Endothelial cell (in vitro differentiated cells): ENCODE measurements at regions not wholly inside any gene's neighbourhood (a gene's known extent, or its start where the extent isn't known, plus 50 kb on each side); places are given as distances from the start of the nearest gene placed in this dataset.

Experiments
- DNase-seq: peaks from one replicate; pipeline ENCODE4 v3.0.0; 2021; ENCODE audit warnings: low spot score
- H3K27ac Mint-ChIP-seq: one replicate; pipeline ENCODE4 v1.8.0; 2021; ENCODE audit warnings: mixed read lengths, inconsistent platforms; ENCODE audit not compliant: unreplicated experiment
- H3K27me3 Mint-ChIP-seq: one replicate; pipeline ENCODE4 v1.8.0; 2021; ENCODE audit warnings: mild to moderate bottlenecking, moderate library complexity, mixed read lengths, inconsistent platforms; ENCODE audit not compliant: unreplicated experiment
- H3K36me3 Mint-ChIP-seq: one replicate; pipeline ENCODE4 v1.8.0; 2021; ENCODE audit warnings: mild to moderate bottlenecking, low read depth, mixed read lengths, inconsistent platforms; ENCODE audit not compliant: unreplicated experiment
- H3K4me1 Mint-ChIP-seq: one replicate; pipeline ENCODE4 v1.8.0; 2021; ENCODE audit warnings: mild to moderate bottlenecking, mixed read lengths, inconsistent platforms; ENCODE audit not compliant: unreplicated experiment
- H3K4me3 Mint-ChIP-seq: one replicate; pipeline ENCODE4 v1.8.0; 2021; ENCODE audit warnings: mild to moderate bottlenecking, mixed read lengths, inconsistent platforms; ENCODE audit not compliant: unreplicated experiment
- H3K9me3 Mint-ChIP-seq: one replicate; pipeline ENCODE4 v1.8.0; 2021; ENCODE audit warnings: mixed read lengths, inconsistent platforms; ENCODE audit not compliant: unreplicated experiment
- CTCF ChIP-seq: fragments of 200-600 bp; sonication (generic); IDR thresholded peaks from one replicate; pipeline ENCODE4 v1.5.0; 2021; ENCODE audit warnings: antibody characterized with exemption; ENCODE audit not compliant: unreplicated experiment

- DNase-seq = no peak
- no peak overlapping the region for H3K4me3 Mint-ChIP-seq
- peaks cover 2% of the 10 kb centered on the region for H3K27me3 Mint-ChIP-seq
- H3K27ac Mint-ChIP-seq = no peak overlapping the region
- H3K4me1 Mint-ChIP-seq = no peaks in the 10 kb centered on the region
- TF ChIP-seq CTCF = no peak
- no peaks in the 10 kb centered on the region for H3K9me3 Mint-ChIP-seq
- peaks cover 5% of the 10 kb centered on the region for H3K36me3 Mint-ChIP-seq
Observed at GRCh38 chr19:31173991-31174390, 175.2 kb downstream of the TSHZ3 start.

- Mint-ChIP-seq H3K4me3 (no peak overlapping the region), H3K9me3 (no peaks in the 10 kb centered on the region)
- no peak for DNase-seq
Observed at GRCh38 chr19:31171936-31172335, 177.3 kb downstream of the TSHZ3 start.

GRCh38 chr19:31170046-31170445 is 179.2 kb downstream of the TSHZ3 start:
- no peak overlapping the region for H3K27ac Mint-ChIP-seq
- H3K27me3 Mint-ChIP-seq = no peaks in the 10 kb centered on the region
- no peak for TF ChIP-seq CTCF
- no peaks in the 10 kb centered on the region for H3K9me3 Mint-ChIP-seq
- no peak for DNase-seq
- H3K4me1 Mint-ChIP-seq = peaks cover 4% of the 10 kb centered on the region
- no peak overlapping the region for H3K4me3 Mint-ChIP-seq
- H3K36me3 Mint-ChIP-seq = no peaks in the 10 kb centered on the region

More at GRCh38 chr19:31171936-31172335, 177.3 kb downstream of the TSHZ3 start:
- H3K27ac Mint-ChIP-seq = no peak overlapping the region
- H3K36me3 Mint-ChIP-seq = peaks cover 5% of the 10 kb centered on the region
- H3K4me1 Mint-ChIP-seq = peaks cover 4% of the 10 kb centered on the region
- H3K27me3 Mint-ChIP-seq = no peaks in the 10 kb centered on the region
- TF ChIP-seq CTCF = no peak

GRCh38 chr19:31168106-31168625 is 181.1 kb downstream of the TSHZ3 start:
- Mint-ChIP-seq H3K36me3 (no peaks in the 10 kb centered on the region), H3K9me3 (no peaks in the 10 kb centered on the region), H3K4me1 (peaks cover 4% of the 10 kb centered on the region), H3K27me3 (no peaks in the 10 kb centered on the region), H3K4me3 (no peak overlapping the region), H3K27ac (no peak overlapping the region)
- DNase-seq = no peak
- no peak for TF ChIP-seq CTCF

- Mint-ChIP-seq H3K27ac (no peak overlapping the region), H3K4me3 (no peak overlapping the region), H3K9me3 (no peaks in the 10 kb centered on the region), H3K36me3 (no peaks in the 10 kb centered on the region), H3K27me3 (no peaks in the 10 kb centered on the region), H3K4me1 (peaks cover 4% of the 10 kb centered on the region)
- no peak for DNase-seq
- no peak for TF ChIP-seq CTCF
Observed at GRCh38 chr19:31167690-31168089, 181.5 kb downstream of the TSHZ3 start.
